Activated effector memory CD4-positive, alpha-beta T cell treated with Interleukin-2 at 50 U/mL for 16 hours (primary cell): ENCODE measurements at regions not wholly inside any gene's neighbourhood (a gene's known extent, or its start where the extent isn't known, plus 50 kb on each side); places are given as distances from the start of the nearest gene placed in this dataset.
"Not testable (repeated sequence)": the region's sequence is repeated elsewhere in the genome, so short reads cannot be mapped to it uniquely, and the experiment has no call there.

Experiments
- DNase-seq: peaks from one replicate; pipeline ENCODE4 v3.0.0-alpha.2; 2020

- no peak for DNase-seq
These were observed 50.9 kb upstream of the UBASH3B start for GRCh38 chr11:122604621-122605020.

- DNase-seq: no peak
These were observed 54.1 kb upstream of the UBASH3B start for GRCh38 chr11:122601141-122602125.

GRCh38 chr11:122600290-122600689 is 55.2 kb upstream of the UBASH3B start:
- DNase-seq: no peak

- no peak for DNase-seq
These were observed 56.1 kb upstream of the UBASH3B start for GRCh38 chr11:122599434-122599833.

GRCh38 chr11:122598971-122599370 is 56.6 kb upstream of the UBASH3B start:
- no peak for DNase-seq

GRCh38 chr11:122597511-122597910 is 58.0 kb upstream of the UBASH3B start:
- DNase-seq: no peak

- DNase-seq: no peak
These were observed 60.4 kb upstream of the UBASH3B start for GRCh38 chr11:122594986-122595645.

GRCh38 chr11:122593473-122594420 is 61.8 kb upstream of the UBASH3B start:
- DNase-seq: no peak

- DNase-seq: no peak
These were observed 62.9 kb upstream of the UBASH3B start for GRCh38 chr11:122592641-122593040.

- DNase-seq: no peak
These were observed 70.9 kb upstream of the UBASH3B start for GRCh38 chr11:122584670-122585069.

GRCh38 chr11:122580071-122580470 is 75.5 kb upstream of the UBASH3B start:
- DNase-seq: not testable (repeated sequence)

- no peak for DNase-seq
These were observed 77.2 kb upstream of the UBASH3B start for GRCh38 chr11:122578171-122578825.

GRCh38 chr11:122572592-122572991 is 82.9 kb upstream of the UBASH3B start:
- DNase-seq: no peak

GRCh38 chr11:122563761-122564160 is 91.8 kb upstream of the UBASH3B start:
- no peak for DNase-seq

- no peak for DNase-seq
These were observed 95.7 kb upstream of the UBASH3B start for GRCh38 chr11:122559734-122560382.

GRCh38 chr11:122559218-122559617 is 96.3 kb upstream of the UBASH3B start:
- not testable (repeated sequence) for DNase-seq

GRCh38 chr11:122557163-122557562 is 98.4 kb upstream of the UBASH3B start:
- DNase-seq: not testable (repeated sequence)

GRCh38 chr11:122556605-122557004 is 98.9 kb upstream of the UBASH3B start:
- no peak for DNase-seq

GRCh38 chr11:122538060-122538459 is 117.5 kb upstream of the UBASH3B start:
- DNase-seq: no peak

- no peak for DNase-seq
These were observed 130.6 kb upstream of the UBASH3B start for GRCh38 chr11:122524898-122525297.
